ENCODE measurements at regions not wholly inside any gene's neighbourhood (a gene's known extent, or its start where the extent isn't known, plus 50 kb on each side); places are given as distances from the start of the nearest gene placed in this dataset.

DNA sequence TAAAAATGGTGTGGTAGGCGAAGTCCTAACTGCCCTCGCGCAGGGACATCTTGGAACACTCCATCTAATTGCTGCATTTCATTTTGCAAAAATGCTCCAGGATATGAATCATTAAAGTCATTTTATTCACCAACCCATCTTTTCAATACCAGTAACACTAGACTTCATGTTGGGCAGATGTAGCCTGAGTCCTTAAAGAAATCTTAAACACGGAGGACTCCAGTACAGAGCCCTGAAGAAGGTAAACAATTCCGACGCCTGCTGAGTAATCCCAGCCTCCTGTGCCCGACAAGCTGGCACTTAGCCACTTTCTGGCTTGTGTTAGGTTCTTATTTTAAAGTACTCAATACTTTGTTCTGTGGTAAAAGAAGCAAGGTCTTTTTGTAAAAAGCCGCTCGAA, 58.0 kb upstream of the IRS2 start (continued):
- TF ChIP-seq RFX5 (IDR thresholded peaks at IDR 0.05; ENCODE audit: borderline replicate concordance, low read depth, low read length) (no peak), CHD1 (IDR thresholded peaks at IDR 0.05; ENCODE audit: low read depth, low read length) (no peak), SP2 (IDR thresholded peaks at IDR 0.05; ENCODE audit: low read length) (no peak)

All from H1 (cell line).